NT2/D1 (cell line): ENCODE measurements at regions not wholly inside any gene's neighbourhood (a gene's known extent, or its start where the extent isn't known, plus 50 kb on each side); places are given as distances from the start of the nearest gene placed in this dataset.

Experiments used
- SUZ12 ChIP-seq: IDR thresholded peaks from 2 replicates; pipeline ENCODE4 v1.6.1; 2011; ENCODE audit not compliant: insufficient read length, insufficient read depth; ENCODE audit errors: extremely low read depth
- ZNF274 ChIP-seq: IDR thresholded peaks from 2 replicates; pipeline ENCODE4 v1.6.1; 2011; ENCODE audit warnings: mild to moderate bottlenecking, low read depth, low read length

- TF ChIP-seq ZNF274 (no peak), SUZ12 (no peak)
Observed at GRCh38 chr21:41568606-41569385, 60.8 kb upstream of the TMPRSS2 start.
